Heart right ventricle (tissue), 16 donors: ENCODE measurements at regions not wholly inside any gene's neighbourhood (a gene's known extent, or its start where the extent isn't known, plus 50 kb on each side); places are given as distances from the start of the nearest gene placed in this dataset.

Experiments used
- ATAC-seq, 8 donors: fragments of 200-7000 bp; cut with Tn5 transposase; one replicate each; pipeline ENCODE4 v1.9.1; 2020; ENCODE audit warnings: mild to moderate bottlenecking in 8 of 8, moderate library complexity in 8 of 8, moderate number of reproducible peaks in 1 of 8
- DNase-seq, 2 donors: peaks; one replicate each; pipeline ENCODE4 v3.0.0-alpha.2; 2020
- H3K27ac ChIP-seq, 10 donors: fragments of 200-600 bp; sonication (generic) in 2 of 10; one replicate each; pipeline versions ENCODE4 v1.5.0 to v1.8.0; 2020 to 2022; ENCODE audit warnings: mild to moderate bottlenecking in 3 of 10
- H3K27me3 ChIP-seq, 7 donors: fragments of 200-600 bp; one replicate each; pipeline ENCODE4 v1.8.0; 2021 to 2022; ENCODE audit warnings: mild to moderate bottlenecking in 2 of 7
- H3K36me3 ChIP-seq, 9 donors: fragments of 200-600 bp; sonication (generic) in 1 of 9; one replicate each; pipeline versions ENCODE4 v1.5.0 to v1.8.0; 2020 to 2022; ENCODE audit warnings: mild to moderate bottlenecking in 2 of 9
- H3K4me1 ChIP-seq, 9 donors: fragments of 200-600 bp; sonication (generic) in 1 of 9; one replicate each; pipeline versions ENCODE4 v1.5.0 to v1.8.0; 2020 to 2022; ENCODE audit warnings: mild to moderate bottlenecking in 4 of 9
- H3K4me3 ChIP-seq, 10 donors: fragments of 200-600 bp; sonication (generic) in 2 of 10; one replicate each; pipeline versions ENCODE4 v1.5.0 to v1.8.0; 2020 to 2022; ENCODE audit warnings: mild to moderate bottlenecking in 7 of 10, moderate library complexity in 2 of 10
- H3K9me3 ChIP-seq, 11 donors: fragments of 200-600 bp in 10 of 11; sonication (generic) in 2 of 11; one replicate each; pipeline versions ENCODE4 v1.5.0 to v1.8.0; 2013 to 2022; ENCODE audit warnings: mild to moderate bottlenecking in 2 of 11, control low read depth in 1 of 11, moderate library complexity in 1 of 11
- CTCF ChIP-seq, 9 donors: fragments of 200-600 bp; sonication (generic) in 2 of 9; IDR thresholded peaks; one replicate each; pipeline versions ENCODE4 v1.5.0 to v1.8.0; 2021 to 2022; ENCODE audit warnings: antibody characterized with exemption in 9 of 9, mild to moderate bottlenecking in 5 of 9, moderate library complexity in 1 of 9
- WGBS, 2 donors: extraction: QIAGEN DNeasy Blood & Tissue Kit; methylation state at CpG; one replicate each; pipeline ENCODE4 v1.1.7; 2013; ENCODE audit warnings: inconsistent platforms in 1 of 2; 5-methylcytosine and 5-hydroxymethylcytosine counted together
- intact Hi-C, 10 donors: fragments of 100-400 bp; cut with DNase I; formaldehyde crosslinking; loops; one replicate each; pipeline versions ENCODE4 v1.11.1 to v1.14.2; 2022
- donor health status: Arrhythmogenic right ventricular cardiomyopathy.
- donor health status: ischemic (EF 13 %, LVEDD 7.1; RV severe dilation, severe dysfunction).
- donor health status: healthy with polysubstance abuse.
- donor health status: DM: no; HTN: yes; CAD: no.
- donor health status: DM: no; HTN: no; CAD: no.
- donor health status: ischemic (EF 25% LVEDD 6.9; RV normal size, moderate dysfunction).
- donor health status: ischemic (EF 25% LVEDD 5.7; RV mildly dilated, moderate dysfunction).
- donor health status: healthy.
- donor health status: DM: yes; HTN: yes; CAD: no.
- donor health status: Ischemic cardiomyopathy.
- donor health status: ischemic (EF 35%, LVEDD 5.7; RV mildly dilated, moderate dysfunction).
- donor health status: nonischemic (EF 11% LVEDD 7.7; RV severe dilation, severe dysfunction).
- donor health status: DM: yes; HTN: yes; CAD: no.
- donor health status: PGD.
- donor health status: ischemic (EF 29% LVEDD 5.4; RV normal size, mild dysfunction).
- donor health status: nonischemic (EF 23%, LVEDD 6.1; RV moderate dilation, normal function).

DNA sequence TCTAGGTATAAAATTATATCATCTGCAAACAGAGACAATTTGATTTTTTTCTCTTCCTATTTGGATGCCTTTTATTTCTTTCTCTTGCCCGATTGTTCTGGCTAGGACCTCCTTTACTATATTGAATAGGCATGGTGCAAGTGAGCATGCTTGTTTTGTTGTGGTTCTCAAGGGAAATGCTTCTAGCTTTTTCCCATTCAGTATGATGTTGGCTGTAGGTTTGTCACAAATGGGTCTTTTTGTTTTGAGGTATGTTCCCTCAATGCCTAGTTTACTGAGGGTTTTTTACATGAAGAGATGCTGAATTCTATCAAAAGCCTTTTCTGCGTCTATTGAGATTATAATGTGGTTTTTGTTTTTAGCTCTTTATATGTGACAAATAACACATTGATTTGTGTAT lies 198.2 kb upstream of the GHR start:
- no peak for ATAC-seq

GRCh38 chr5:42228279-42228678 lies 195.0 kb upstream of the GHR start:
- no peak for ATAC-seq
- 83 to 86% methylated on average over 1 of the region's 1 CpG for WGBS, 2 donors

More for the DNA sequence above, 198.2 kb upstream of the GHR start:
- H3K27ac ChIP-seq: no peak overlapping the region
- no peaks in the 10 kb centered on the region for H3K9me3 ChIP-seq
- no peak for TF ChIP-seq CTCF (IDR thresholded peaks at IDR 0.05)
- no peak overlapping the region for H3K4me3 ChIP-seq
- no peaks in the 10 kb centered on the region for H3K27me3 ChIP-seq
- DNase-seq: no peak
- no peaks in the 10 kb centered on the region for H3K36me3 ChIP-seq
- 72 to 75% methylated on average over 2 of the region's 2 CpGs for WGBS, 2 donors
- intact Hi-C loops: no loop called here
- no peaks in the 10 kb centered on the region for H3K4me1 ChIP-seq

GRCh38 chr5:42230839-42231238 lies 192.4 kb upstream of the GHR start:
- H3K27me3 ChIP-seq: no peaks in the 10 kb centered on the region
- H3K4me1 ChIP-seq: no peaks in the 10 kb centered on the region
- H3K4me3 ChIP-seq: no peak overlapping the region
- TF ChIP-seq CTCF (IDR thresholded peaks at IDR 0.05): no peak
- ATAC-seq (no peak), DNase-seq (no peak)
- H3K36me3 ChIP-seq: no peaks in the 10 kb centered on the region
- no peak overlapping the region for H3K27ac ChIP-seq
- intact Hi-C loops: no loop called here
- 71 to 72% methylated on average over 4 of the region's 4 CpGs for WGBS, 2 donors
- no peaks in the 10 kb centered on the region for H3K9me3 ChIP-seq

More at GRCh38 chr5:42228279-42228678, 195.0 kb upstream of the GHR start:
- H3K9me3 ChIP-seq: no peaks in the 10 kb centered on the region
- H3K36me3 ChIP-seq: no peaks in the 10 kb centered on the region
- TF ChIP-seq CTCF (IDR thresholded peaks at IDR 0.05): no peak
- no peak overlapping the region for H3K27ac ChIP-seq
- no peaks in the 10 kb centered on the region for H3K27me3 ChIP-seq
- no peak overlapping the region for H3K4me3 ChIP-seq
- intact Hi-C loops: no loop called here
- no peak for DNase-seq
- no peaks in the 10 kb centered on the region for H3K4me1 ChIP-seq

- Histone ChIP-seq H3K4me3 (no peak overlapping the region), H3K27me3 (no peaks in the 10 kb centered on the region), H3K36me3 (no peaks in the 10 kb centered on the region), H3K9me3 (no peaks in the 10 kb centered on the region), H3K27ac (no peak overlapping the region), H3K4me1 (no peaks in the 10 kb centered on the region)
- no peak for TF ChIP-seq CTCF (IDR thresholded peaks at IDR 0.05)
- no peak for ATAC-seq
- intact Hi-C loops: no loop called here
- DNase-seq: no peak
Measured at GRCh38 chr5:42235241-42235640, 188.0 kb upstream of the GHR start.

DNA sequence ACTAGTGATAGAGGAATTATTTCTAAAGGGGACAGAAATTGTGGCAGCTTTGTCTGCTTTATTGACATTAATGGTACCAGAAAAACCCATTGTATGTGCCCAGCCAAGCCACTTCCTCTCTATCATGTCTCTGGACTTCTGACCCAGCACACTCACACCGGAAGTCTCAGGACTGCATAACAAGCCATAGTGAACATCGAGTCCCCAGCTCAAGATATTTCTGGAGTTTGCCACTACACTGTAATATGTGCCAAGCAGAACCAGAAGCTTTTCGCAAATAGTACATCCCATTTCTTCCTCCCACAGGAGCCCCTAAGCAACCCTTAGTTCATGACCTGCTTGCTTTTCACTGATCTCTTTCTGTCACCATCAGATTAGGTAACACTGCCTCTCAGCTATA lies 187.4 kb upstream of the GHR start:
- WGBS, 2 donors: 68 to 81% methylated on average over 3 of the region's 3 CpGs
- Histone ChIP-seq H3K27me3 (no peaks in the 10 kb centered on the region), H3K4me1 (no peaks in the 10 kb centered on the region), H3K27ac (no peak overlapping the region), H3K9me3 (no peaks in the 10 kb centered on the region), H3K36me3 (no peaks in the 10 kb centered on the region), H3K4me3 (no peak overlapping the region)
- intact Hi-C loops: no loop called here
- ATAC-seq (peak in 1 of 8 donors; percentile 27), DNase-seq (no peak)
- TF ChIP-seq CTCF (IDR thresholded peaks at IDR 0.05): no peak
